Activated gamma-delta T cell (primary cell): ENCODE measurements at regions not wholly inside any gene's neighbourhood (a gene's known extent, or its start where the extent isn't known, plus 50 kb on each side); places are given as distances from the start of the nearest gene placed in this dataset.
"Not testable (repeated sequence)": the region's sequence is repeated elsewhere in the genome, so short reads cannot be mapped to it uniquely, and the experiment has no call there.

ENCODE experiments used
- DNase-seq: peaks from one replicate; lab custom pipeline; 2025; lab: John Stamatoyannopoulos, UW

DNA sequence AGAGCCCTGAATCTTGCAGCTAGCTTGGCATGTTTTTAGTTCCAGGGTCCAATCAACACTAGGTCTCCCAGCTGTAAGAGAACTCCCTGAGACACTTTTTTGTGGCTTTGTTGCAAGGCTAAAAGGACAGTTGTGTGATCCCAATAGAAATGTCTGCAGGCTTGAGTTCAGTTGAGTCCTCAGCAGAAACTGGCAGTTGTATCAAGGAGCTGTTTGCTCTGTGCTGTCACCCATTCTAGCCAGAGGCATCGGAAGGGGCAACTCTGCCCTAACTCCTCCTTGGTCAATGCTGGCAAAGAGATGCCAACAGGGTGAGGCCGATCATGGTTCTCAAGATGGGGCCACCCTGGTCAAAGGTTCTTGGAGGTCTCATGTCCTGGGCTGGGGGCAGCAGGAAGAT, 224.1 kb downstream of the BUB3 start:
- DNase-seq = no peak

DNA sequence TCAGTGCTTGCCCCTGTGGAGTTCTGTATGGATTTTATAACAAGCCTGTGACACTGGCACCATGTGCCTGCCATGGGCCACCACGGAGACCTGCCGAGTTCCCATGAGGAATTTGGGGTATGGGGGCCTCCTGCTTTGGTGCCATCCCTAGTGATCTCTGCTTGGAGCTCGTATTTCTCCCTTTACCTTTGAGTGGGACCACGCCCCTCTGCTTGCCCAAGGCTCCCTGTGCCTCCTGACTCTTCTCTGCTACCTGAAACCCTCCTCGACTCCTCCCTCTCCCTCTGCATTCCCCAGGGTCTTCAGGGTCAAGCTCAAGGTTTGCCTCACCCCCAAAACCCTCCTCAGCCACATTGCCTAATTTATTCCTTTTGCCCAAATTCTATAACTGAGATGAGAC, 225.0 kb downstream of the BUB3 start:
- DNase-seq = no peak

DNA sequence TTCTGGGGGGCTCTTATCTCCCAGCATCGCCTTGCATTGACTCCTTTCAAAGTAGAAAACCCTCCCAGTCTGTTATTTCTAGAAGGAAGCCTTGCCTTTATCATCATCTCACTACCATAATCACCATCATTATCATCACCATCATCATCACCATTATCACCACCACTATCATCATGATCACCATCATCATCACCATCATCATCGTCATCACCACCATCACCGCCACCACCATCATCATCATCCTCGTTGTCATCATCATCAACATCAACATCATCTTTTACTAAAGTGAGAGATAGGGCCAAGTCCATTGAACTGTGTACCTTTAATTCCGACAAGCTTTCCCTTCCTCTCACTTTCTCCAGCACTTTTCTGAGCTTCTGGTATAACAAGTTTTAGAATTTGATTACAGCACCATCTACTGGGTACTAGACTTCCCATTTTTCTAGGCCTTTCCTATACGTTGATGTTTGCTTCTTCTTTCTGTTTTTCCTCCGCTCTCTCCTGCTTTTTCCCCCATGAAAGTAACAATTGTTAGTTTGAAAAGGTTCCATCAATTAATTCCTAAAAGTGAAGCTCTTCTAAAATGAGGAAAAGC, 226.4 kb downstream of the BUB3 start:
- no peak for DNase-seq

- no peak for DNase-seq
Measured at GRCh38 chr10:123381224-123381623, 227.0 kb downstream of the BUB3 start.

DNA sequence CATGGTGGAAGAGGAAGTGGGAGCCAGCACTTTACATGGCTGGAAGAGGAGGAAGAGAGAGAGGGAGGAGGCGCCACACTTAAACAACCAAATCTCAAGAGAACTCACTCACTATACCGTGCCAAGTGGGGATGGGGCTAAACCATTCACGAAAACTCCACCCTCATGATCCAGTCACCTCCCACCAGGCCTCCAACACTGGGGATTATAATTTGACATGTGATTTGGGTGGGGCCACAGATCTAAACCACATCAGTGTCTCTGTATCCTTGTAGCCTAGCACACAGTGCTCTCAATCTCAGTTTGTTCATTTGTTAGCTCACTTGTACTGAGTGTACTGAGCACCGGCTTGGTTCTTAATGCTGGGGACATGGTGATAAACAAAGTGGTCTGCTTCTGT, 228.3 kb downstream of the BUB3 start:
- DNase-seq = no peak

DNA sequence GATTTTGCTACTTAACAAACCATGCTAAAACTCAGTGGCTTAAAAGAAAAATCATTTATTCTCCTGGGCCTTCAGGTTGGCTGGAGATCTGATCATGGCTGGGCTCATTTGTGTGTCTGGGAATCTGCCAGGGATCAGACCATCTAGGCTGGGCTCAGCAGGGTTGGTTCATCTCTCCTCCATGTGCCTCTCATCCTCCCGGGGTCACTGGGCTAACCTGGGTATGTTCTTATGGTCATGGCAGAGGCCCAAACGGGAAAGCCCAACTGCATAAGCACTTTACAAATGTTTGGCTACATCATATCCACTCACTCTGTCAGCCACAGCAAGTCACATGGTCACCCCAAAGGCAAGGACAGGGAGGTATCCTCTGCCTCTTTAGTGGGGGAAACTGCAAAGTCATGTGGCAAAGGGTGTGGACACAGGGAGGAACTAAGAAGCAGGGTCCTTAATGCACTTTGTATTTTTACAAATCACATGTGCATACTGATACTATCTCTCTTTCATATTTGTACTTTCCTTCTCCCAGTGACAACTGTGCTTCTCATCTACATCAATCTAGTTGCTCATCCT, 231.4 kb downstream of the BUB3 start:
- no peak for DNase-seq

DNA sequence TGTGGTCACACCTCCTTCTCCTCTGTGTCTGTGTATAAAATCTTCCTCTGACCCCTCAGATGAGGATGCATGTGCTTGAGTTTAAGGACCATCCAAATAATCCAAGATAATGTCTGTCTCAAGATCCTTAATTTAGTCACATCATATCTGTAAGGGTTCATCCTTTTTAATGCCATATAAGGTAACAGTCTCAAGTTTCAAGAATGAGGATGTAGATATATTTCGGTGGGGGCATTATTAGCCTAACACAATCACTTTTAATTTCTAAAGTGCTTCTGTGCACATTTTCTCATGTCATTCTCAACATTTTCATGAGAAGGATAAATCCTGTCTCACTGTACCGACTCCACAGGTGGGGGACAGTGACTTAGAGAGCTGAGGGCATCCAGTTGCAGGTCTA, 235.3 kb downstream of the BUB3 start:
- no peak for DNase-seq

DNA sequence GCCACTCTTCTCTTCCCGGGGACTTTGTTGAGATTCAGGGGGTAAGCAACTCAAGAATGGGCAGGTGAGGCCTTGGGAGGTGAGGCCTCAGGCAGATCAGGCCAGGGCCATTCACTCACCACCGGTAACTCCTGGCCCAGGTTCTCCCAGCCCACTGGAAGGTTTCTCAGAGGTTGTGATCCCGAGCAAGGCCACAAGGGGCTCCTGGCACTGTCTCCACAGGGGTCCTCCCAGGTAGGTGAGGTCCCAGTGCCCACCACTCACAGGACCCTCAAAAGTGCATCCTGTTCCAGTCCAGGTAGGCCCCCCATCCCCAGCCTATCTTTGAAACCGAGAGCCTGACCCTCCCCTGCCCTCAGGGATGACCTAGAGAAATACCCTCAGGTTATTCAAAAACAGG, 236.1 kb downstream of the BUB3 start:
- DNase-seq = no peak

DNA sequence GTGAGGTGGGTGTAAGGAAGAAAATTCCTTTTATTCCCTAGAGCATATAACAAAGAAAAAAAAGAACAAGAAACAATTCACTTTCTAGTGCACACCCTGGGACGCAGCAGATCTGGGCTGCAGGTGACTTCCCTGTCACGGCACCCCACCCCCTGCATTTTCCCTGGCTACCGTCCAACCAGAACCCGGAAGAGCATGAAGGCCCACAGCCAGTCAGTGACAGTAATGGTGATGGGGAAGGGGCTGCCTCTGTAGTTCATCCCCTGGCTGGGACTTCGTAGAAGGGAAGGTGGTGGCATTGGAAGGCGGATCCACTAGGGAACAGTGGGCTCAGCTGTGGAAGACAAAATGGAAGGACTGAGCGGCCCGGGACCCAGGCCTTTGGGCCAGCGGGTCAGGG, 236.7 kb downstream of the BUB3 start:
- no peak for DNase-seq

DNA sequence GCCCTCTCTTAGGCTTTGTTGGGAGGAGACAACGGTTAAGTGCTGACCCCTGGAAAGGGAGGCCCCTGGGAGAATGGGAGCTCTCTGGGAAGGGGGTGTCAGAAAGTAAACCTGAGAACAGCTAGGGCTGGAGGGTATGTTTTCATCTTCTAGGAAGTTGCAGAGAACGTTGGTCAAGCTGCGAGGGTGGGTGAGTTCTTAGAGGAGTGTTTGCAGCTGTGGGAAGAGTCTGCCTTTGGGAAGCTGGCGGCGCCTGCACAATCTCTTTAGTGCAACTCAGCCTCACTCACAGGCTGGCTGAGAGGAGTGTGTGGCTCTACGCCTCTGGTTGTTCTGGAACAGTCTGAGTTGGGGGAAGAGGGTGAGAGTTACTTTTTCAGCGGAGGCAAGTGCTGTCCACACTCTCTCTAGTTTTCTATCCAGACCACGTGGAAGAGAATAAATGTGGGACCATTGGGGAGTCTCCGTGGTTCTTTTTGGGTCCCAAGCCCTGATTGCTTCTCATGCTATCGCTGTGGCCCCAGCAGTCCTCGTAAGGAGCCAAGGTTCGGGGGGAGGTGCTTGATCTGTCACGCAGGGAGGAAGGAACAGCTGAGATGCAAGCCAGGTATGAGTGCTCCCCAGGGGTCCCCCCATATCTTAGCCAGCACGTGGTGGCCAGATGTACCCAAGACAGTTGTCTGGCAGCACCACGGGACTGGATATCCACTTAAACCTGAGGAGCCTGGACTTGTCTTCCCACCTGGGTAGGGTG, 237.2 kb downstream of the BUB3 start:
- DNase-seq = no peak

DNA sequence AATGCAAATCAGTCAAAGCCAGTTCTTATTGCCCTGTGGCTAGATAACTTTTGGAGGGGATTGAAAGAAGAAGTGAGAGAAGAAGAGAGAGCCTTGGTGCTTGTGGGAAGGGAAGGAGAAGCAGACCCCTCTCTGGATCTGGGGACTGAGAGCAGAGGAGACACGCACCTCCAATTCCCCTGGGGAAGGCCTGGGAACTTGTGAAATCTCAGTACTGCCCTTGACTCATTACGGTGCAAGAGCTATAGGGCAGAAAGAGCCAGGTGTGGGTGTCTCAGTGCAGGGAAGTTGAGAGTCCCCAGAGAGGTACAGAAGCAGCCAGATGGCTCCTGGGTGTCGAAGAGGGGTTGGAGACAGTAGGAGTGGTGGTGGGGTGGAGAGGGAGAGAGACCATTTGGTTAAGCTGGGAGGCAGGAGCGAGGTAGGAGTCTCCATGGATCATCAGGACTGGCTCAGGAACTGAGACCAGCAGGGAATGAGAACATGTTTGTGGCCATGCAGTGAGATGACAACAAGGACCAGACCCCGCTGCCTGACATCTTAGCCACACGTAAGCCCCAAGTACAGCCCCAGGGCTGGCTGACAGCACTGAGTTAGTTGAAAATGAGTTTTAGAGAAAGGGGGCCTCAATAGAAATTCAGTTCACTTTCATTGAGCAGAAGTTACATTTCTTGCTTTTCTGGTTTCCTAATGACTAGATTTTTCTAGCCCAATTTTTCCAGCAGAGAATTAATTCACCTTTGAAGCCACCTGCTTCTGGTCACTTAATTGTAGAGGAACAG, 238.2 kb downstream of the BUB3 start:
- DNase-seq = no peak

- no peak for DNase-seq
Measured at GRCh38 chr10:123393170-123393569, 239.0 kb downstream of the BUB3 start.

GRCh38 chr10:123394382-123394781, 240.2 kb downstream of the BUB3 start:
- no peak for DNase-seq

DNA sequence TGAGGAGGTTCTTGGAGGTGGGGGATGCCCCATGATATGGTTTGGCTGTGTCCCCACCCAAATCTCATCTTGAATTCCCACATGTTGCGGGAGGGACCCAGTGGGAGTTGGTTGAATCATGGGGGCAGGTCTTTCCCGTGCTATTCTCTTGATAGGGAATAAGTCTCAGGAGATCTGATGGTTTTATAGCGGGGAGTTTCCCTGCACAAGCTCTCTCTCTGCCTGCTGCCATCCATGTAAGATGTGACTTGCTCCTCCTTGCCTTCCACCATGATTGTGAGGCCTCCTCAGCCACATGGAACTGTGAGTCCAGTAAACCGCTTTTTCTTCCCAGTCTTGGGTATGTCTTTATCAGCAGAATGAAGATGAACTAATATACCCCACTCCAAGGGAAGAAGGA, 241.0 kb downstream of the BUB3 start:
- not testable (repeated sequence) for DNase-seq

GRCh38 chr10:123395906-123396305, 241.7 kb downstream of the BUB3 start:
- DNase-seq = no peak

DNA sequence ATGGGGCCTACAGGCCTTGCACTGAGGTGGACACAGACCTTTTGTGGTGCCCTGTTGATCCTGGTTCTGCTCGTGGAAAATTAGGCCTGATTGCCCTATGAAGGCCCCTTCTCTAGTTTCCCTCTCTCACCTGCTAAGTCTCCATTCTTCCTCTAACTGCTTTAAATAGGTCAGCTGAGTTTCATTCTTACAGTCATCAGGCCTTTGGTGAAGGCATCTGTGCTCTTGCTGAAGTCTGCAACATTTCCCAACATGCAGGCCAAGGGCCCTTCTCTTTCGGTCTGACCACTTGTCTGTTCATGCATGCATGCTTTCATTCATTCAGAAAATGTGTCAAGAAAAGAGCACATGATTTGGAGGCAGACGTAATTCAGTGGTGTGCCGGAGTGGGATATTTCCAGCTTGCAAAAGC, 244.0 kb downstream of the BUB3 start:
- no peak for DNase-seq

GRCh38 chr10:123398756-123399155, 244.6 kb downstream of the BUB3 start:
- no peak for DNase-seq

GRCh38 chr10:123399276-123399839, 245.2 kb downstream of the BUB3 start:
- no peak for DNase-seq

DNA sequence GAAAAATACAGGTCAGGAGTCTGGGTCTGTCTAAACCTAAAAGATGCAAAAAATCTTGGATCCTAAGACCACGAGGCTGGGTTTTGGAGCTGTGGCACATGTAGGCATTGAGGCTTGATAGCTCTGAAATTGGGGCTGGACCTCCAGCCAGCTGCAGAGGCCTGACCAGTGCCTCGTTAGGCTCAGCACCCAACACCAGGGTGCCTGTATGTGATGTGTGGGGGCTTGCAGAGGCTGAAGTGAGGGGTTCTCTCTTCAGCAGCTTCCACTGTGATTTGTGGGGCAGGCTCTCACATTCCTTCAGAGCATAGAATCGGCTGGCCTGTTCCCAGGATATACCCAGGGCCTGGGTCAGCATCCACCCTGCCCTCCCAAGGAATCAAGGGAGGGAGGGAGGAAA, 247.8 kb downstream of the BUB3 start:
- no peak for DNase-seq

- no peak for DNase-seq
Measured at GRCh38 chr10:123402656-123403055, 248.5 kb downstream of the BUB3 start.

- no peak for DNase-seq
Measured at GRCh38 chr10:123404357-123404756, 250.2 kb downstream of the BUB3 start.

DNA sequence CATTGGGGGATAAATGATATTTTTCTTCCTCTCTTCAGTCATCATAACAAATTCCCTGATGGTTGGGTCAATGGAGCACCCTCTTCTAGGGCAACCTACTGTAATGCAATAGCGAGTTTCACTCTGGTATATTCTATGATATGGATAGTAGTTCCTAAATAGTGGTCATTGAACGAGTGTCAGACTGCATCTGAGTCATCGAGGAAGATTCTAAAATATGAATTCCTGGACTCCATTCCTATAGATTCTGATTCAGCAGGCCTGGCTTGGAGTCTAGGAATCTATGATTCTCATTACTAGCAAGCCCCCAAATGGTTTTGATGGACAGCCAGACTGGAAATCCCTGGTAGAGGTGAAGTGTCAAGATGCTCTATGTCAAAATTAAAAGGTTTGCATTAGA, 254.5 kb downstream of the BUB3 start:
- no peak for DNase-seq
